AG10803 (cell line): ENCODE measurements at regions not wholly inside any gene's neighbourhood (a gene's known extent, or its start where the extent isn't known, plus 50 kb on each side); places are given as distances from the start of the nearest gene placed in this dataset.

Source experiments
- DNase-seq: peaks from one replicate; pipeline ENCODE4 v3.0.0; 2010; ENCODE audit warnings: low read depth
- H3K4me3 ChIP-seq: 2 replicates; pipeline ENCODE4 v1.5.1; 2011; ENCODE audit warnings: mild to moderate bottlenecking, low read length, control low read depth
- CTCF ChIP-seq: conservative IDR thresholded peaks from 2 replicates; pipeline ENCODE4 v1.5.1; 2011; ENCODE audit warnings: mild to moderate bottlenecking, low read length, control low read depth, inconsistent platforms

- no peak for TF ChIP-seq CTCF
- no peak for DNase-seq
- no peak overlapping the region for H3K4me3 ChIP-seq
These were observed 326.2 kb upstream of the MEX3C start for GRCh38 chr18:51523671-51524070.

GRCh38 chr18:51525453-51526225 is 328.2 kb upstream of the MEX3C start:
- no peak for DNase-seq
- no peak for TF ChIP-seq CTCF
- no peak overlapping the region for H3K4me3 ChIP-seq

- TF ChIP-seq CTCF: no peak
- no peak for DNase-seq
- no peak overlapping the region for H3K4me3 ChIP-seq
These were observed 330.3 kb upstream of the MEX3C start for GRCh38 chr18:51527826-51528225.

- no peak for TF ChIP-seq CTCF
- DNase-seq: no peak
- H3K4me3 ChIP-seq: no peak overlapping the region
These were observed 334.0 kb upstream of the MEX3C start for GRCh38 chr18:51531501-51531900.

GRCh38 chr18:51537487-51537886 is 340.0 kb upstream of the MEX3C start:
- H3K4me3 ChIP-seq: no peak overlapping the region
- DNase-seq: no peak
- no peak for TF ChIP-seq CTCF

- TF ChIP-seq CTCF: no peak
- DNase-seq: no peak
These were observed 343.1 kb upstream of the MEX3C start for GRCh38 chr18:51540562-51540961.

GRCh38 chr18:51541230-51541629 is 343.7 kb upstream of the MEX3C start:
- no peak overlapping the region for H3K4me3 ChIP-seq
- DNase-seq: no peak
- no peak for TF ChIP-seq CTCF

More at GRCh38 chr18:51540562-51540961, 343.1 kb upstream of the MEX3C start:
- H3K4me3 ChIP-seq: no peak overlapping the region
